IMR-90 (cell line): ENCODE measurements at regions not wholly inside any gene's neighbourhood (a gene's known extent, or its start where the extent isn't known, plus 50 kb on each side); places are given as distances from the start of the nearest gene placed in this dataset.

Experiments
- ATAC-seq: fragments of 200-7000 bp; cut with Tn5 transposase; 2 replicates; pipeline ENCODE4 v1.9.1; 2020; ENCODE audit warnings: low read depth, mild to moderate bottlenecking, moderate library complexity
- BruUV-seq: library from RNA; stranded (reverse); fragments of 400-500 nt; replicated peaks from 2 replicates; lab custom pipeline; 2021; lab: Mats Ljungman, UMichigan
- CTCF ChIA-PET: fragments of 300-600 bp; formaldehyde crosslinking; extraction: SDS; loops from one replicate; lab custom pipeline; 2021; ENCODE audit warnings: antibody characterized with exemption; lab: Yijun Ruan, JAX
- POLR2A ChIA-PET: fragments of 300-600 bp; sonication (Branson Sonifier 250); formaldehyde crosslinking; loops from one replicate; lab custom pipeline; 2022; ENCODE audit warnings: antibody characterized with exemption; ENCODE audit not compliant: unreplicated experiment; lab: Charles Lee
- DNase-seq: peaks from one replicate; pipeline ENCODE4 v3.0.0; 2013
- H2AFZ ChIP-seq: replicated peaks from 2 replicates; pipeline ENCODE3; 2013; ENCODE audit warnings: low read length, mild to moderate bottlenecking; ENCODE audit not compliant: poor library complexity
- H2AK5ac ChIP-seq: 2 replicates; pipeline ENCODE4 v1.6.1; 2013; ENCODE audit warnings: low read depth, low read length, inconsistent platforms
- H2AK9ac ChIP-seq: replicated peaks from 2 replicates; pipeline ENCODE3; 2013; ENCODE audit warnings: mild to moderate bottlenecking, low read depth, low read length, moderate library complexity; ENCODE audit not compliant: poor library complexity
- H2BK120ac ChIP-seq: 2 replicates; pipeline ENCODE4 v1.6.1; 2013; ENCODE audit warnings: low read depth, low read length, inconsistent platforms
- H2BK15ac ChIP-seq: 3 replicates; pipeline ENCODE4 v1.6.1; 2013; ENCODE audit warnings: low read depth, low read length, inconsistent platforms
- H2BK20ac ChIP-seq: 2 replicates; pipeline ENCODE4 v1.6.1; 2013; ENCODE audit warnings: low read depth, mild to moderate bottlenecking, inconsistent platforms, low read length, moderate library complexity
- H2BK5ac ChIP-seq: 2 replicates; pipeline ENCODE4 v1.6.1; 2013; ENCODE audit warnings: mild to moderate bottlenecking, low read depth, low read length, inconsistent platforms; ENCODE audit not compliant: poor library complexity, severe bottlenecking
- H3K14ac ChIP-seq: replicated peaks from 2 replicates; pipeline ENCODE4 v1.6.1; 2013; ENCODE audit warnings: low read depth, low read length, inconsistent platforms
- H3K18ac ChIP-seq: 2 replicates; pipeline ENCODE4 v1.6.1; 2013; ENCODE audit warnings: low read depth, low read length, control low read depth
- H3K23ac ChIP-seq: 2 replicates; pipeline ENCODE4 v1.6.1; 2013; ENCODE audit warnings: low read depth, low read length, inconsistent platforms
- H3K27ac ChIP-seq: 2 replicates; pipeline ENCODE4 v1.5.1; 2013; ENCODE audit warnings: mild to moderate bottlenecking, control low read depth, low read length; ENCODE audit not compliant: insufficient read depth
- H3K27me3 ChIP-seq: 2 replicates; pipeline ENCODE4 v1.6.1; 2013; ENCODE audit warnings: low read length; ENCODE audit not compliant: control insufficient read depth, insufficient read depth
- H3K36me3 ChIP-seq: 2 replicates; pipeline ENCODE4 v1.6.1; 2013; ENCODE audit warnings: low read length, mixed read lengths; ENCODE audit not compliant: control insufficient read depth, insufficient read depth
- H3K4ac ChIP-seq: 2 replicates; pipeline ENCODE4 v1.6.1; 2013; ENCODE audit warnings: low read depth, low read length, inconsistent platforms
- H3K4me1 ChIP-seq: 2 replicates; pipeline ENCODE4 v1.6.1; 2013; ENCODE audit warnings: low read length, mixed read lengths; ENCODE audit not compliant: control insufficient read depth, insufficient read depth
- H3K4me2 ChIP-seq: 2 replicates; pipeline ENCODE4 v1.6.1; 2013; ENCODE audit warnings: low read depth, mild to moderate bottlenecking, control low read depth, low read length, moderate library complexity
- H3K4me3 ChIP-seq: 2 replicates; pipeline ENCODE4 v1.5.1; 2013; ENCODE audit warnings: low read depth, mild to moderate bottlenecking, control low read depth, low read length, moderate library complexity; ENCODE audit not compliant: insufficient read depth
- H3K56ac ChIP-seq: 2 replicates; pipeline ENCODE4 v1.6.1; 2013; ENCODE audit warnings: low read length, inconsistent platforms; ENCODE audit not compliant: insufficient read depth; ENCODE audit errors: extremely low read depth
- H3K79me1 ChIP-seq, 2 experiments: 2 replicates each; pipeline ENCODE4 v1.6.1; 2013; ENCODE audit warnings: low read length in 2 of 2, inconsistent platforms in 1 of 2, low read depth in 1 of 2
- H3K9ac ChIP-seq: 2 replicates; pipeline ENCODE4 v1.6.1; 2013; ENCODE audit warnings: low read depth, low read length, control low read depth
- H3K9me1 ChIP-seq: 2 replicates; pipeline ENCODE4 v1.6.1; 2013; ENCODE audit warnings: low read length, inconsistent platforms; ENCODE audit not compliant: insufficient read depth
- H3K9me3 ChIP-seq: 2 replicates; pipeline ENCODE4 v1.6.1; 2013; ENCODE audit warnings: low read length; ENCODE audit not compliant: control insufficient read depth, insufficient read depth
- H4K20me1 ChIP-seq: 2 replicates; pipeline ENCODE4 v1.6.1; 2013; ENCODE audit warnings: low read length, inconsistent platforms; ENCODE audit not compliant: insufficient read depth
- H4K5ac ChIP-seq: 2 replicates; pipeline ENCODE4 v1.6.1; 2013; ENCODE audit warnings: mild to moderate bottlenecking, low read depth, low read length, control low read depth
- H4K8ac ChIP-seq, 2 experiments: 2 replicates each; pipeline ENCODE4 v1.6.1; 2013; ENCODE audit warnings: low read depth in 2 of 2, low read length in 2 of 2, control low read depth in 1 of 2, inconsistent platforms in 1 of 2
- H4K91ac ChIP-seq: 2 replicates; pipeline ENCODE4 v1.6.1; 2013; ENCODE audit warnings: low read depth, low read length, inconsistent platforms; ENCODE audit not compliant: insufficient read depth
- CEBPB ChIP-seq: IDR thresholded peaks from 2 replicates; pipeline ENCODE4 v1.6.1; 2012; ENCODE audit warnings: low read depth, low read length, improper control_type of control experiment
- CHD1 ChIP-seq: IDR thresholded peaks from 2 replicates; pipeline ENCODE4 v1.6.1; 2012; ENCODE audit warnings: low read depth, low read length, improper control_type of control experiment
- CTCF ChIP-seq: conservative IDR thresholded peaks from 2 replicates; pipeline ENCODE4 v1.5.1; 2012; ENCODE audit warnings: mild to moderate bottlenecking, low read depth, low read length, improper control_type of control experiment
- FOS ChIP-seq: fragments of 150-350 bp; IDR thresholded peaks from 2 replicates; pipeline ENCODE4 v1.6.1; 2016; ENCODE audit warnings: low read depth, low read length
- MAFK ChIP-seq: IDR thresholded peaks from 2 replicates; pipeline ENCODE4 v1.6.1; 2012; ENCODE audit warnings: low read depth, low read length, improper control_type of control experiment
- MAZ ChIP-seq: IDR thresholded peaks from 2 replicates; pipeline ENCODE4 v1.6.1; 2012; ENCODE audit warnings: low read depth, mild to moderate bottlenecking, low read length, improper control_type of control experiment, moderate library complexity, borderline replicate concordance
- NFE2L2 ChIP-seq: fragments of 150-350 bp; IDR thresholded peaks from 2 replicates; pipeline ENCODE4 v1.6.1; 2016; ENCODE audit warnings: low read depth, mild to moderate bottlenecking, low read length
- POLR2A ChIP-seq: IDR thresholded peaks from 2 replicates; pipeline ENCODE4 v1.6.1; 2012; ENCODE audit warnings: mild to moderate bottlenecking, low read depth, low read length
- RAD21 ChIP-seq: IDR thresholded peaks from 2 replicates; pipeline ENCODE4 v1.6.1; 2012; ENCODE audit warnings: low read length, improper control_type of control experiment
- RCOR1 ChIP-seq: IDR thresholded peaks from 2 replicates; pipeline ENCODE4 v1.6.1; 2012; ENCODE audit warnings: mild to moderate bottlenecking, low read length, improper control_type of control experiment; ENCODE audit not compliant: insufficient replicate concordance
- RFX5 ChIP-seq: IDR thresholded peaks from 2 replicates; pipeline ENCODE4 v1.8.0; 2012; ENCODE audit warnings: low read depth, mild to moderate bottlenecking, low read length, moderate library complexity
- USF2 ChIP-seq: fragments of 150-350 bp; IDR thresholded peaks from 2 replicates; pipeline ENCODE4 v1.6.1; 2017; ENCODE audit warnings: mild to moderate bottlenecking, antibody characterized with exemption, low read length, low read depth
- WGBS, 2 experiments: methylation state at CpG; one replicate each; pipeline versions ENCODE4 v1.1.5 to v1.1.7; 2013; ENCODE audit warnings: missing lambda C conversion rate in 2 of 2; ENCODE audit not compliant: insufficient read length in 1 of 2; ENCODE audit errors: extremely low coverage in 2 of 2; 5-methylcytosine and 5-hydroxymethylcytosine counted together
- dilution Hi-C: fragments of 300-500 bp; cut with HindIII; formaldehyde crosslinking; loops from one replicate; pipeline ENCODE4 v1.14.3; 2018; ENCODE audit warnings: low sequenced_read_pairs; ENCODE audit not compliant: unreplicated experiment
- in situ Hi-C: fragments of 300-500 bp; cut with MboI; formaldehyde crosslinking; loops from 3 replicates; pipeline ENCODE4 v1.14.3; 2019; ENCODE audit warnings: low sequenced_read_pairs, inconsistent platforms, mixed read lengths
- intact Hi-C: fragments of 100-400 bp; cut with micrococcal nuclease; formaldehyde crosslinking; loops from 2 replicates; pipeline ENCODE4 v1.10.0; 2022

- H3K56ac ChIP-seq, result no peak overlapping the region
- no peak overlapping the region for H2BK15ac ChIP-seq
- TF ChIP-seq MAZ (no peak), RCOR1 (no peak), RAD21 (no peak), CTCF (no peak), FOS (no peak), USF2 (no peak), POLR2A (no peak), MAFK (no peak), NFE2L2 (no peak), RFX5 (no peak), CHD1 (no peak), CEBPB (no peak)
- no peak overlapping the region for H4K5ac ChIP-seq
- in situ Hi-C loops (no loop called here), dilution Hi-C loops (no loop called here), intact Hi-C loops (no loop called here)
- ChIA-PET CTCF (no interaction called here), POLR2A (no interaction called here)
- no peaks in the 10 kb centered on the region for H3K4me1 ChIP-seq
- no peaks in the 10 kb centered on the region for H3K36me3 ChIP-seq
- WGBS, 2 experiments, result no CpG with 5 or more reads among the region's 2 CpGs
- no peak overlapping the region for H3K4me3 ChIP-seq
- H4K20me1 ChIP-seq, result no peaks in the 10 kb centered on the region
- DNase-seq (no peak), ATAC-seq (no peak)
- H3K27me3 ChIP-seq, result no peaks in the 10 kb centered on the region
- H3K9ac ChIP-seq, result no peak overlapping the region
- no TSS peak for BruUV-seq
- H2BK20ac ChIP-seq, result no peak overlapping the region
- no peak overlapping the region for H3K23ac ChIP-seq
- no peak overlapping the region for H3K4ac ChIP-seq
- H2AK9ac ChIP-seq, result no peak overlapping the region
- H3K4me2 ChIP-seq, result no peak overlapping the region
- H2AK5ac ChIP-seq, result no peak overlapping the region
- no peak overlapping the region for H2BK5ac ChIP-seq
- H2AFZ ChIP-seq, result no peak overlapping the region
- H3K9me3 ChIP-seq, result no peaks in the 10 kb centered on the region
- H4K8ac ChIP-seq, result no peak overlapping the region
- no peak overlapping the region for H4K91ac ChIP-seq
- H2BK120ac ChIP-seq, result no peak overlapping the region
- no peak overlapping the region for H3K27ac ChIP-seq
- H3K9me1 ChIP-seq, result no peaks in the 10 kb centered on the region
- no peak overlapping the region for H3K14ac ChIP-seq
- H3K79me1 ChIP-seq, result no peaks in the 10 kb centered on the region
- no peak overlapping the region for H3K18ac ChIP-seq
Measured at GRCh38 chr13:38636761-38637160, 50.1 kb upstream of the FREM2 start.
